Breast epithelium (tissue), 3 donors: ENCODE measurements at regions not wholly inside any gene's neighbourhood (a gene's known extent, or its start where the extent isn't known, plus 50 kb on each side); places are given as distances from the start of the nearest gene placed in this dataset.

ENCODE experiments used
- CTCF ChIP-seq, 3 donors: fragments of 450-650 bp; IDR thresholded peaks; one replicate each; pipeline ENCODE4 v1.5.1; 2016 to 2017; ENCODE audit warnings: antibody characterized with exemption in 3 of 3, mild to moderate bottlenecking in 3 of 3, moderate library complexity in 3 of 3
- POLR2AphosphoS5 ChIP-seq, 3 donors: sonication (generic); formaldehyde crosslinking; IDR thresholded peaks; one replicate each; pipeline ENCODE4 v1.6.1; 2017; ENCODE audit warnings: antibody characterized with exemption in 3 of 3

GRCh38 chr16:59030923-59031485 is 296.9 kb upstream of the GOT2 start:
- TF ChIP-seq CTCF (IDR thresholded peaks at IDR 0.05) (no peak), POLR2AphosphoS5 (IDR thresholded peaks at IDR 0.05) (no peak)
